HEK293 (cell line): ENCODE measurements at regions not wholly inside any gene's neighbourhood (a gene's known extent, or its start where the extent isn't known, plus 50 kb on each side); places are given as distances from the start of the nearest gene placed in this dataset.

Experiments used
- CTCF ChIA-PET: fragments of 350-600 bp; formaldehyde crosslinking; extraction: SDS; loops from one replicate; lab custom pipeline; 2021; ENCODE audit warnings: antibody characterized with exemption; lab: Yijun Ruan, JAX
- POLR2A ChIA-PET: fragments of 300-600 bp; formaldehyde crosslinking; extraction: SDS; loops from one replicate; lab custom pipeline; 2020; ENCODE audit warnings: antibody characterized with exemption, inconsistent platforms; lab: Yijun Ruan, JAX
- H3K27ac ChIP-seq: fragments of 200-500 bp; sonication (Bioruptor generic); 2 replicates; pipeline ENCODE4 v1.5.1; 2014; ENCODE audit warnings: low read depth, low read length, control low read depth, inconsistent platforms; ENCODE audit errors: extremely low read depth
- H3K36me3 ChIP-seq, 2 experiments: fragments of 200-500 bp in 1 of 2; sonication (Bioruptor generic) in 1 of 2; 1 replicate in 1 of 2; 2 replicates in 1 of 2; pipeline ENCODE4 v1.5.1; 2014 to 2017; ENCODE audit warnings: inconsistent platforms in 2 of 2, low read length in 2 of 2; ENCODE audit not compliant: control insufficient read depth in 2 of 2, insufficient read depth in 1 of 2
- H3K4me1 ChIP-seq: fragments of 200-500 bp; sonication (Bioruptor generic); 2 replicates; pipeline ENCODE4 v1.5.1; 2014; ENCODE audit warnings: mild to moderate bottlenecking, low read length, inconsistent platforms; ENCODE audit not compliant: control insufficient read depth, insufficient read depth
- H3K4me3 ChIP-seq: 2 replicates; pipeline ENCODE4 v1.5.1; 2011; ENCODE audit warnings: low read depth, mild to moderate bottlenecking, control low read depth, low read length, moderate library complexity
- H3K9me3 ChIP-seq: fragments of 200-500 bp; sonication (Bioruptor generic); 2 replicates; pipeline ENCODE4 v1.5.1; 2014; ENCODE audit warnings: low read depth, low read length, inconsistent platforms; ENCODE audit not compliant: control insufficient read depth, insufficient read depth
- BCL11B ChIP-seq: fragments of 450-650 bp; formaldehyde crosslinking; IDR thresholded peaks from 2 replicates; pipeline ENCODE4 v1.5.1; 2016; ENCODE audit warnings: low read depth, missing biosample characterization, missing genetic modification characterization
- EGR2 ChIP-seq: fragments of 450-650 bp; formaldehyde crosslinking; IDR thresholded peaks from 2 replicates; pipeline ENCODE4 v1.5.1; 2016; ENCODE audit warnings: low read depth, missing biosample characterization, missing genetic modification characterization
- FEZF1 ChIP-seq: fragments of 450-650 bp; formaldehyde crosslinking; IDR thresholded peaks from 2 replicates; pipeline ENCODE4 v1.5.1; 2016; ENCODE audit warnings: missing biosample characterization, missing genetic modification characterization
- GLI2 ChIP-seq: fragments of 450-650 bp; formaldehyde crosslinking; IDR thresholded peaks from 2 replicates; pipeline ENCODE4; 2017; ENCODE audit warnings: missing biosample characterization, missing genetic modification characterization, low read depth, borderline replicate concordance
- KLF8 ChIP-seq: fragments of 450-650 bp; formaldehyde crosslinking; IDR thresholded peaks from 2 replicates; pipeline ENCODE4 v1.5.1; 2016; ENCODE audit warnings: missing biosample characterization, missing genetic modification characterization
- ZBTB8A ChIP-seq: fragments of 450-650 bp; formaldehyde crosslinking; IDR thresholded peaks from 2 replicates; pipeline ENCODE4 v1.5.1; 2016; ENCODE audit warnings: missing biosample characterization, missing genetic modification characterization
- ZFHX2 ChIP-seq: fragments of 450-650 bp; formaldehyde crosslinking; conservative IDR thresholded peaks from 2 replicates; pipeline ENCODE4 v1.5.1; 2016; ENCODE audit warnings: missing biosample characterization, missing genetic modification characterization
- ZFP37 ChIP-seq: fragments of 450-650 bp; formaldehyde crosslinking; IDR thresholded peaks from 2 replicates; pipeline ENCODE4 v1.5.1; 2016; ENCODE audit warnings: missing biosample characterization, missing genetic modification characterization
- ZNF10 ChIP-seq: fragments of 450-650 bp; formaldehyde crosslinking; IDR thresholded peaks from 2 replicates; pipeline ENCODE4 v1.5.1; 2017; ENCODE audit warnings: missing biosample characterization, missing genetic modification characterization
- ZNF114 ChIP-seq: fragments of 450-650 bp; formaldehyde crosslinking; IDR thresholded peaks from 2 replicates; pipeline ENCODE4 v1.5.0; 2017; ENCODE audit warnings: missing biosample characterization, missing genetic modification characterization
- ZNF132 ChIP-seq: fragments of 450-650 bp; formaldehyde crosslinking; IDR thresholded peaks from 2 replicates; pipeline ENCODE4 v1.5.1; 2017; ENCODE audit warnings: missing biosample characterization, missing genetic modification characterization, borderline replicate concordance
- ZNF140 ChIP-seq: fragments of 450-650 bp; formaldehyde crosslinking; IDR thresholded peaks from 2 replicates; pipeline ENCODE4 v1.5.1; 2016; ENCODE audit warnings: missing biosample characterization, missing genetic modification characterization
- ZNF155 ChIP-seq: fragments of 450-650 bp; formaldehyde crosslinking; IDR thresholded peaks from 2 replicates; pipeline ENCODE4 v1.5.1; 2016; ENCODE audit warnings: missing biosample characterization, missing genetic modification characterization
- ZNF174 ChIP-seq: fragments of 450-650 bp; formaldehyde crosslinking; IDR thresholded peaks from 2 replicates; pipeline ENCODE4 v1.5.0; 2017; ENCODE audit warnings: missing biosample characterization, mild to moderate bottlenecking, missing genetic modification characterization
- ZNF391 ChIP-seq: fragments of 450-650 bp; formaldehyde crosslinking; IDR thresholded peaks from 2 replicates; pipeline ENCODE4 v1.5.1; 2016; ENCODE audit warnings: low read depth, missing biosample characterization, missing genetic modification characterization, borderline replicate concordance
- ZNF426 ChIP-seq: fragments of 450-650 bp; formaldehyde crosslinking; IDR thresholded peaks from 2 replicates; pipeline ENCODE4 v1.5.1; 2017; ENCODE audit warnings: missing biosample characterization, missing genetic modification characterization, mild to moderate bottlenecking, inconsistent platforms, moderate library complexity
- ZNF473 ChIP-seq: fragments of 450-650 bp; formaldehyde crosslinking; IDR thresholded peaks from 2 replicates; pipeline ENCODE4 v1.5.1; 2017; ENCODE audit warnings: missing biosample characterization, missing genetic modification characterization
- ZNF626 ChIP-seq: fragments of 450-650 bp; sonication (Bioruptor Pico); formaldehyde crosslinking; IDR thresholded peaks from 2 replicates; pipeline ENCODE4 v1.5.1; 2018; ENCODE audit warnings: missing biosample characterization, missing genetic modification characterization, inconsistent platforms
- ZNF670 ChIP-seq: fragments of 450-650 bp; formaldehyde crosslinking; IDR thresholded peaks from 2 replicates; pipeline ENCODE4 v1.5.1; 2016; ENCODE audit warnings: missing biosample characterization, missing genetic modification characterization, low read depth
- ZNF707 ChIP-seq: fragments of 450-650 bp; formaldehyde crosslinking; IDR thresholded peaks from 2 replicates; pipeline ENCODE4 v1.5.1; 2016; ENCODE audit warnings: missing biosample characterization, missing genetic modification characterization
- ZNF768 ChIP-seq: fragments of 450-650 bp; formaldehyde crosslinking; IDR thresholded peaks from 2 replicates; pipeline ENCODE4 v1.5.1; 2018; ENCODE audit warnings: missing biosample characterization, mild to moderate bottlenecking, missing genetic modification characterization
- ZNF791 ChIP-seq: fragments of 450-650 bp; formaldehyde crosslinking; IDR thresholded peaks from 2 replicates; pipeline ENCODE4 v1.5.1; 2016; ENCODE audit warnings: missing biosample characterization, missing genetic modification characterization
- TF ChIP-seq, protein P1 (sequence below): fragments of 450-650 bp; formaldehyde crosslinking; IDR thresholded peaks from 2 replicates; pipeline ENCODE4 v1.5.1; 2016; ENCODE audit warnings: missing biosample characterization, missing genetic modification characterization
- TF ChIP-seq, protein P2 (sequence below): fragments of 450-650 bp; formaldehyde crosslinking; IDR thresholded peaks from 2 replicates; pipeline ENCODE4 v1.5.1; 2017; ENCODE audit warnings: missing biosample characterization, missing genetic modification characterization
- TF ChIP-seq, protein P3 (sequence below): fragments of 450-650 bp; formaldehyde crosslinking; IDR thresholded peaks from 2 replicates; pipeline ENCODE4 v1.5.1; 2016; ENCODE audit warnings: missing biosample characterization, missing genetic modification characterization, low read depth
- TF ChIP-seq, protein P4 (sequence below): fragments of 450-650 bp; formaldehyde crosslinking; IDR thresholded peaks from 2 replicates; pipeline ENCODE4 v1.5.1; 2016; ENCODE audit warnings: missing biosample characterization, missing genetic modification characterization

DNA sequence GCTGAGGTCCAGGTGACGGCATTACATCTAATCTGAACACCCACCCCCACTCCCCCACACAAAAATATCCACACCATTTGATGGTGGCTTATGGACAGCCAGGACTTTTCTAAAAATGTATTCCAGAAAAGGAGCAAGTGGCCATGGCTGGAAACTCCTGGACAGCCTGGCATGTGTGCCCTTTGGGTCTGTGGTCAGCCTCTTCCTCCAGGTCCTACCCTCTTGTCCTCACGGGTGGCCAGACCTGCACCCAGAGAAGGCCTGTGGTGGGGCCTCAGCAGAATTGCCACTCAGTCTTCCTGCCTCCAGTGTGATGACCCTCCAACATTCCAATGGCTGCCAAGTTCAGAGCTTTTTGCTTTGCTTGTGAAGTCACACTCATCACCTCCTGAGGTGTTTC is 600.6 kb downstream of the AJAP1 start:
- Histone ChIP-seq H3K4me3 (no peak overlapping the region), H3K36me3 (no peaks in the 10 kb centered on the region), H3K27ac (no peak overlapping the region), H3K4me1 (no peaks in the 10 kb centered on the region), H3K9me3 (no peaks in the 10 kb centered on the region)
- TF ChIP-seq ZNF768 (tag by site-specific recombination) (no peak), FEZF1 (tag by site-specific recombination) (no peak), ZNF114 (no peak), ZNF626 (tag by site-specific recombination) (no peak), ZFHX2 (tag by site-specific recombination) (no peak), KLF8 (no peak), ZBTB8A (tag by site-specific recombination) (no peak)
- TF ChIP-seq, protein P1, sequence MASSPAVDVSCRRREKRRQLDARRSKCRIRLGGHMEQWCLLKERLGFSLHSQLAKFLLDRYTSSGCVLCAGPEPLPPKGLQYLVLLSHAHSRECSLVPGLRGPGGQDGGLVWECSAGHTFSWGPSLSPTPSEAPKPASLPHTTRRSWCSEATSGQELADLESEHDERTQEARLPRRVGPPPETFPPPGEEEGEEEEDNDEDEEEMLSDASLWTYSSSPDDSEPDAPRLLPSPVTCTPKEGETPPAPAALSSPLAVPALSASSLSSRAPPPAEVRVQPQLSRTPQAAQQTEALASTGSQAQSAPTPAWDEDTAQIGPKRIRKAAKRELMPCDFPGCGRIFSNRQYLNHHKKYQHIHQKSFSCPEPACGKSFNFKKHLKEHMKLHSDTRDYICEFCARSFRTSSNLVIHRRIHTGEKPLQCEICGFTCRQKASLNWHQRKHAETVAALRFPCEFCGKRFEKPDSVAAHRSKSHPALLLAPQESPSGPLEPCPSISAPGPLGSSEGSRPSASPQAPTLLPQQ (tag by site-specific recombination): no peak
- TF ChIP-seq, all 188 proteins: peak for 0
- POLR2A ChIA-PET: no interaction called here
- CTCF ChIA-PET: no interaction called here

DNA sequence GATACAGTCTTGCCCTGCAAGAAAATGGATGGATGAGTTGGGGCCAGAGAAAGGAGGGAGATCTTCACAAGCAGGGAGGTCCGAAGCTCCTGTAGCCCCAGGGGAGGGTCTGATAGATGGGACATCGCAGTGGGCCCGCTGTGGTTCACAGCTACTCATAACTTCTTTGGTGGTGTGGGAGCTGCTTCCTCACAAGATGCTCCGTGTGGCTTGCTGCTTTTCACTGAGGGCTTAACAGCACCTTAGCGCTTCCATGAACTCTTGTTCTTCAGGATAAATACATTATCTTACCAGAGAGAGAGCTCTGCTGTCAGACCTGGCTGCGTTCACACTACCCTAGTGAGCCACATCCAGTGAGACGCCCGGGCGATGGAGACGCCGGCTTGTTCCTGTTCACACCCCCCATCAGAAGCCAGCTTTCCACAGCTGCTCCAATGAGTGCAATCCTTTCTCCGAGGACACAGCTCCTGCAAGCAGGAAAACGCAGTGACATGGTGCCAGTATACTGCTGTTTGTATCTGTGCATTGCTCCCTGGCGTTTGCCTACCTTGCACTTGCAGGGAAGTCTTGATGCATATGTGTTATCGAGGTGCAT is 599.8 kb downstream of the AJAP1 start:
- ChIA-PET POLR2A (no interaction called here), CTCF (no interaction called here)
- Histone ChIP-seq H3K36me3 (no peaks in the 10 kb centered on the region), H3K27ac (no peak overlapping the region), H3K4me3 (no peak overlapping the region), H3K4me1 (no peaks in the 10 kb centered on the region), H3K9me3 (no peaks in the 10 kb centered on the region)
- TF ChIP-seq, protein P2, sequence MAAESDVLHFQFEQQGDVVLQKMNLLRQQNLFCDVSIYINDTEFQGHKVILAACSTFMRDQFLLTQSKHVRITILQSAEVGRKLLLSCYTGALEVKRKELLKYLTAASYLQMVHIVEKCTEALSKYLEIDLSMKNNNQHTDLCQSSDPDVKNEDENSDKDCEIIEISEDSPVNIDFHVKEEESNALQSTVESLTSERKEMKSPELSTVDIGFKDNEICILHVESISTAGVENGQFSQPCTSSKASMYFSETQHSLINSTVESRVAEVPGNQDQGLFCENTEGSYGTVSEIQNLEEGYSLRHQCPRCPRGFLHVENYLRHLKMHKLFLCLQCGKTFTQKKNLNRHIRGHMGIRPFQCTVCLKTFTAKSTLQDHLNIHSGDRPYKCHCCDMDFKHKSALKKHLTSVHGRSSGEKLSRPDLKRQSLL (tag by site-specific recombination): no peak
- no peak for TF ChIP-seq ZFP37 (tag by site-specific recombination)

DNA sequence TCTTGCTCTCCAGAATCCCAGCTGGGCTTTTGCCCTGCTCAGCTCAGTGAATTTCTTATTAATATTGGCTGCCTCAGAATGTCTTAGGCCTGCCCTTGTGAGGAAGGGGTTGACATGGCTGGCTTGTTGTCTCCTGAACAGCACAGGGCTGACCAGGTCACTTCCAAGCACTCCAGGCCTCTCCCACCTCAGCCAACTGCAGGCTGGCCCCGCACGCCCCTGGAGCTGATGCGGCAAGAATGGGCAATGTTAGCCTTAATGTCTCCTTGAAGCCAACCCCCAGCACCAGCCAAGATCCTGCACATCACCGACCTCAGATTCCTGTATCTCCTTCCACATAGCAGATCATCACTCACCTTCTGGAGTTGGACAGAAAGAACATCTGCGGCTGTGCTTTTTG is 598.6 kb downstream of the AJAP1 start:
- TF ChIP-seq ZNF670 (no peak), ZNF426 (tag by site-specific recombination) (no peak)
- TF ChIP-seq, protein P3, sequence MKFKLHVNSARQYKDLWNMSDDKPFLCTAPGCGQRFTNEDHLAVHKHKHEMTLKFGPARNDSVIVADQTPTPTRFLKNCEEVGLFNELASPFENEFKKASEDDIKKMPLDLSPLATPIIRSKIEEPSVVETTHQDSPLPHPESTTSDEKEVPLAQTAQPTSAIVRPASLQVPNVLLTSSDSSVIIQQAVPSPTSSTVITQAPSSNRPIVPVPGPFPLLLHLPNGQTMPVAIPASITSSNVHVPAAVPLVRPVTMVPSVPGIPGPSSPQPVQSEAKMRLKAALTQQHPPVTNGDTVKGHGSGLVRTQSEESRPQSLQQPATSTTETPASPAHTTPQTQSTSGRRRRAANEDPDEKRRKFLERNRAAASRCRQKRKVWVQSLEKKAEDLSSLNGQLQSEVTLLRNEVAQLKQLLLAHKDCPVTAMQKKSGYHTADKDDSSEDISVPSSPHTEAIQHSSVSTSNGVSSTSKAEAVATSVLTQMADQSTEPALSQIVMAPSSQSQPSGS (tag by site-specific recombination): no peak
- TF ChIP-seq, all 188 proteins: peak for 0
- CTCF ChIA-PET: no interaction called here
- Histone ChIP-seq H3K4me1 (no peaks in the 10 kb centered on the region), H3K36me3 (no peaks in the 10 kb centered on the region), H3K9me3 (no peaks in the 10 kb centered on the region), H3K27ac (no peak overlapping the region), H3K4me3 (no peak overlapping the region)
- POLR2A ChIA-PET: no interaction called here

DNA sequence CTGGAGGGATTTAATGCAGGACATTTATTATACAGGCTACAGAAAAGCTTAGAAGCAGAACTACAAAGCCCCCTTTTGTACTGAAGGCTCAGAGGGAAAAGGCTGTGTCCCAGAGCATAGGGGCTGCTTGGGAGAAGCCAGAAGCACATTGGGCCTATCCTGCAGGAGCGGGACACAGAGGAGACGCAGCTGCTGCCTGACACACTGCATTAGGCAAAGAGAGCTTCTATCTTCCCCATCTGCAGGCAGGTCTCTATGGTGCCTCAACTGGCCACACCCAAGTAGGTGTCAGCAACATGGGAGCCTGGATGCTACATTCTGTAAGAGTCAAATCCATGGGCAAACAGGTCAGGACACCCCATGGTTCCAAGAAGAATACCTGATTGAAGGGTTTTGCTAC is 595.9 kb downstream of the AJAP1 start:
- no peak overlapping the region for H3K4me3 ChIP-seq
- CTCF ChIA-PET: no interaction called here
- no peaks in the 10 kb centered on the region for H3K9me3 ChIP-seq
- H3K27ac ChIP-seq: no peak overlapping the region
- POLR2A ChIA-PET: no interaction called here
- no peaks in the 10 kb centered on the region for H3K4me1 ChIP-seq
- no peaks in the 10 kb centered on the region for H3K36me3 ChIP-seq
- no peak for TF ChIP-seq GLI2 (tag by site-specific recombination)
- TF ChIP-seq ZNF473 (tag by site-specific recombination): no peak
- no peak for TF ChIP-seq ZNF391 (tag by site-specific recombination)
- TF ChIP-seq ZNF174 (tag by site-specific recombination): no peak
- TF ChIP-seq, protein P4, sequence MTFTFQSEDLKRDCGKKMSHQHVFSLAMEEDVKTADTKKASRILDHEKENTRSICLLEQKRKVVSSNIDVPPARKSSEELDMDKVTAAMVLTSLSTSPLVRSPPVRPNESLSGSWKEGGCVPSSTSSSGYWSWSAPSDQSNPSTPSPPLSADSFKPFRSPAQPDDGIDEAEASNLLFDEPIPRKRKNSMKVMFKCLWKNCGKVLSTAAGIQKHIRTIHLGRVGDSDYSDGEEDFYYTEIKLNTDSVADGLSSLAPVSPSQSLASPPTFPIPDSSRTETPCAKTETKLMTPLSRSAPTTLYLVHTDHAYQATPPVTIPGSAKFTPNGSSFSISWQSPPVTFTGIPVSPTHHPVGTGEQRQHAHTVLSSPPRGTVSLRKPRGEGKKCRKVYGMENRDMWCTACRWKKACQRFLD (tag by site-specific recombination): no peak
- no peak for TF ChIP-seq ZNF707
- no peak for TF ChIP-seq BCL11B (tag by site-specific recombination)
- TF ChIP-seq ZNF155: no peak
- no peak for TF ChIP-seq EGR2 (tag by site-specific recombination)
- TF ChIP-seq ZNF140 (tag by site-specific recombination): no peak
- no peak for TF ChIP-seq ZNF10
- no peak for TF ChIP-seq ZNF791 (tag by site-specific recombination)
- no peak for TF ChIP-seq ZNF132 (tag by site-specific recombination)
